HG03442 (cell line): ENCODE measurements at regions not wholly inside any gene's neighbourhood (a gene's known extent, or its start where the extent isn't known, plus 50 kb on each side); places are given as distances from the start of the nearest gene placed in this dataset.

Experiments used
- ATAC-seq: cut with Tn5 transposase; IDR thresholded peaks from one replicate; pipeline ENCODE4 v1.9.1; 2021; ENCODE audit warnings: mild to moderate bottlenecking, moderate library complexity; ENCODE audit not compliant: unreplicated experiment

DNA sequence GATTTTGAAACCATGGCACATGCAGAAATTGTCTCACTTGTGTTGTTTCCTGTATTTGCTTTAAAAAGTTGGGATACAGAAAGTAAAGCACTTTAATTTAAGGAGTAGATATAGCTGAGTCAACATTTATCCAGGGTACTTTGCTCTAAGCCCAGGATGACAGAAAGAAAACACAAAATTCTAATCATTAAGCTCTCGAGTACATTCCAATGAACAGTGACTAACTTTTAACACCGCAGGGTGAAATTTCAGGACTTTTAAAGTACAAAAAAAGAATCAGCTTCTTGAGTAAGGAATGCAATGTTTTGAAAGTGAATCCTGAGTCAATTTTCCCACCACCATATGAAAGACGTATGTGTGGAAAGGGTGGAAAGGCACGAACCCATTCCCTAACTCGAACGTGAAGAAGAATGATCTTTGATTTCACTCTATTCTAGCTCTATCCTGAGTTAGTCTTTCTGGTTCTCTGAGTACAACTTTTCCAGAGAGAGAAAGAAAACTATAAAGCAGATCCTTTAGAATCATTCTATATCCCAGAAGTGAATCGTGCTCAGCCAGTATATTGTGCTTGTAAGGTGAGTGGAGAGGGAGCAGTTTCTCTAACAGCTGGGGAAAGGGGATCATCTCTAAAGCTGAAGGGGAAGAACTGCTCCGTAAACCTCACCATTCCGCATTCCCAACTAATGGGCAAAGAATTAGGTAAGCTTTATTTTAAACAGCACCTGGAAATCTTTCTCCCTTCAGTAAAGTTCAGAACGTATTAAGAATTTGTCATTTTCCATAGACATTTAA is 779.0 kb upstream of the FLRT2 start:
- ATAC-seq = no peak

DNA sequence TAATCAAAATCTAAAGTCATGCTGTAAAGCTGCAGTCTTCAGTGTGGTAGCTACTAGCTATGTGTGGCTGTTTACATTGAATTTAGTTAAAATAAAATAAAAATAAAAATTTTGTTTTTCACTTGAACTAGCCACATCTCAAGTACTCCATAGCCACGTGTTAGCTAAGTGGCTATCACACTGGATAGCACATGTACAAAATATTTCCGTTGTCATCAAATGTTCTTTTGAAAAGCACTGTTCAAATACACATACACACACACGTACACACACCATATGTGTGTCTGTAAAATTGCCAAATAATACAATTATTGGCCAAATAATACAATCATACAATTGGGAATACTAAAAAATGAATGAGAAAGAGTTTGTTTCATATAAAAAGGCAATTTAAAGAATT is 778.2 kb upstream of the FLRT2 start:
- no peak for ATAC-seq

DNA sequence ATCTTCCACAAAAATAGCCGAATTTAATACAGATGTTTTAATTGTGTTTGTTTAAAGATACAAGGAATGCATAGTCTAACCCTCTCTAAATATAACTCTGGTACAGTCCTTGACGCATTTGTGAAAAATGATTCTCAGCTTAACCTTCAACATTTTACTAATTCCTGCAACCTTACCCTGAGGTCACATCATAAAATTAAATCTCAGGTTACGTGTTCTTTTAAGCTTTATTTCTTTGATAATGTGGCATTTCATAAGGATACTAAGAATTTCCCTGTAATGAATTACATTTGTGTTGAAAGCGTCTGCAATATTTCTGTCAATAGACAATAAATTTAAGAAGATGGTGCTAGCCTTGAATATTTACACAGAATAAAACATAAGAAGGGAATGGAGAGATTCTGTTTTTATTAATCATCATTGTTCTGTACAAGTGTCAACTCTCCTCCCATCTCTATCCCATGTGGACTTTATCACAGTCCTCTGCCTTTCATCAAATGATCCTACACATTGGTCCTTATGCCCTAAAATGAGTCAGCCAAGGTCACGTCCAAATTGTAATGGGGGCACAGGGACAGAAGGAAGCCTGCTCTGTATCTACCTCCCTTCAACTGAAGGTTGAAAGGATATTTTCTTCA is 769.3 kb upstream of the FLRT2 start:
- no peak for ATAC-seq

DNA sequence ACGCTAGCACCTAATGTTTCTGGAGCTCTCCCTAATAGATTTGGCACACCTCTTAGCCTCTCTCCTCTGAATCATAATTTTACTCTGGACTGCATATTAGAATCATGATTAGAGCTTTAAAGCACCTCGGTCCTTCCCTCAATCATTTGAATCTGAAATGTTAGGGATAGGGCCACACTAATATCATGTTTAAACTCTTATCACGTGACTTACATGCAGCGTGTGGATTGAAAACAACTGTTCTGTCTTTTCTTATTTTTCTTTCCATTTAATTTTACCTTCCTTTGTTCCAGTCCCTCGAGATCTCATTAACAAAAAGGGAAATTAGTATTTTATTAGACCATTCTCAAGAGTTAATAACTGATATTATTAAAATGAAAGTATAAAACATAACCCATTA is 762.5 kb upstream of the FLRT2 start:
- no peak for ATAC-seq

DNA sequence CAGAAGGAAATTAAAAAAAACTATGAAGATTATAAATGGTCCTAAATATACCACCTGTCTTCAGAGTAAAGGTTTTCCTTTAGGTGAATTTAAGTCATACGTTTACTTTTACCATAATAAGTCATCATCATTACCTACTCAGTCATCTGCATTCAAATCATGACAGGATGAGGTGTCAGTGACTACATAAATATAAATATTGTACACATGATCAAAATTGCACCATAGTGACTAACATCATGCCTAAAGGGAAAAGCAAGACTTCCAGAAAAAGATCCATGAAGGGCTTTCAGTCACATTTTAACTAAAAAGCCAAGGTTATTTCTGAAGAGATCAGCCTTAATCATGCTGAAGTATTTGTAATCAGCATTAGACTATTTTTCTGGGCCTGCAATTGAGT is 759.9 kb upstream of the FLRT2 start:
- no peak for ATAC-seq

DNA sequence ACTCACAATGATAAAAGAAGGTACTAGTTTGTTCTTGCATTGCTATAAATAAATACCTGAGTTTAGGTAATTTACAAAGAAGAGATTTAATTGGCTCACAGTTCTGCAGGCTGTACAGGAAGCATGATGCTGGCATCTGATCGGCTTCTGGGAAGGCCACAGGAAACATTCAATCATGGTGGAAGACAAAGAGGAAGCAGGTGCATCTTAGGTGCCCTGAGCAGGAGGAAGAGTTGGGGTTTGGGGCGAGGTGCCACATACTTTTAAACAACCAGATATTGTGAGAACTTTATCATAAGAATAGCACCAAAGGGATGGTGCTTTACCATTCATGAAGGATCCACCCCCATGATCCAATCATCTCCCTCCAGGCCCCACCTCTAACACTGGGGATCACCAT is 752.6 kb upstream of the FLRT2 start:
- no peak for ATAC-seq

DNA sequence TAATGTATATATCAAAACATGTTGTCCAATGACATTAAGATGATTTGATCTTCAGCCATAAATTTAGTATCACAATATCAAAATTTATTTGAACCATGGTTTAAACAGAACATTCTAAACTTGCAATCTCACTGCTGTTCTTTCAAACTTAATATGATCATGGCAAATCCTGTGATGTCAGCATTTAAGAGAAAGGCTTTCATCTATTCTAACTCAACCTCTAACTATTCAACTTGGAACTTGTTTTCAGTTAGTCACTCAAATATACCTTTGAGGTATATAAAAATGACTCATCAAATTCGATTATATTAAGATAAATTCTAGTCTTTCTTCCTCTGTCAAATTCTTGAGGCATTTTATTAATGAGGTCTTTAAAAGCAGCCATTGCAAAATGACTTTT is 747.0 kb upstream of the FLRT2 start:
- ATAC-seq = no peak

DNA sequence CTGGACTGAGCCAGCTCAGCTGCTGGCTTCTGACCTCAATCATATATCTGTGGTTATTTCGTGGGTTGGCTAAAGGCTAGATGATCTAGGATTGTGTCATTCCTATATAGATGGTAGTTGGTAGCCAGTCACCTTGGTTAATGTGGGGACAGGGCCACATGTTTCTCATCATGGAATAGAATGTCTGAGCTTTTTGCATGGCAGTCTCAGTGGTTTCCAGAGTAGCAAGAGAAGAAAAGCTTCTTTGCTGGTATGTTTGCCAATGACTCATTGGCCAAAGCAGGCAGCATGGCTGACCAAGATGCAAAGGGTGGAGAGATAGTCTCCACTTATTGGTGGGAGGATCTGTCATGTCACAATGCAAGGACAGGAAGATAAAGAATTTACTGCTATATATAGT is 746.4 kb upstream of the FLRT2 start:
- no peak for ATAC-seq

DNA sequence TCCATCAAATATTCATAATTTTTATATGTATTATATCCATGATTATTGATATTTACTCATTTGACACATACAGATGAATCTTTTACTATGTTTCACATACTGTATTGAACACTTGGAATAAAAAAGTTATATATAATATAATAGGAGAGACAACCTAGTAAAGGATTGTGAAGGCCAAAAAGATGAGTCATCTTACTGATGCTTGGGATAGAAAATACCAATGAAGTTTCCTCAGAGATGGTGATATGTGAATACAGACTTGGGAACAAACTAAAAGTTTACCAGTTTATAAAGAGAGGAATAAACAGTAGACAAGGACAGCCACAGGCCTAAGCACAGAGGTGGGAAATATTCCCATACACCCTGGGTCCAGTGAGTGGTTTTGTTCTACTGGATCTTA is 743.9 kb upstream of the FLRT2 start:
- ATAC-seq = no peak

DNA sequence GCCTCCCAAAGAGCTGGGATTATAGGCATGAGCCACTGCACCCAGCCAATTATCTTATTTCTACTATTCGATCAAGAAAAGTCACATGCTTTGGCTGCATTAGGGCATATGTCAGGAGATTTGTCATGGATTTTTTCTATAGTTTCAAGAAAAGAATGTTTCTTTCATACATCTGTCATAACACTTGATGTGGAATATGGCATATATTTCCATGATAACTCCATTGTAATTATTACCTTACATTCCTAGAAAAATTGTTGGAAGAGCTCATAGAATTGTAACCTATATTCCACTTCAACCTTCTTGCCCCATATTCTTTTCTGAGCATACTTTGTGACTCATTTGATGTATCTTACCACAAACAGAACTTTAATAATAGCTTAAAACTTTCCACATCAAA is 740.9 kb upstream of the FLRT2 start:
- no peak for ATAC-seq

DNA sequence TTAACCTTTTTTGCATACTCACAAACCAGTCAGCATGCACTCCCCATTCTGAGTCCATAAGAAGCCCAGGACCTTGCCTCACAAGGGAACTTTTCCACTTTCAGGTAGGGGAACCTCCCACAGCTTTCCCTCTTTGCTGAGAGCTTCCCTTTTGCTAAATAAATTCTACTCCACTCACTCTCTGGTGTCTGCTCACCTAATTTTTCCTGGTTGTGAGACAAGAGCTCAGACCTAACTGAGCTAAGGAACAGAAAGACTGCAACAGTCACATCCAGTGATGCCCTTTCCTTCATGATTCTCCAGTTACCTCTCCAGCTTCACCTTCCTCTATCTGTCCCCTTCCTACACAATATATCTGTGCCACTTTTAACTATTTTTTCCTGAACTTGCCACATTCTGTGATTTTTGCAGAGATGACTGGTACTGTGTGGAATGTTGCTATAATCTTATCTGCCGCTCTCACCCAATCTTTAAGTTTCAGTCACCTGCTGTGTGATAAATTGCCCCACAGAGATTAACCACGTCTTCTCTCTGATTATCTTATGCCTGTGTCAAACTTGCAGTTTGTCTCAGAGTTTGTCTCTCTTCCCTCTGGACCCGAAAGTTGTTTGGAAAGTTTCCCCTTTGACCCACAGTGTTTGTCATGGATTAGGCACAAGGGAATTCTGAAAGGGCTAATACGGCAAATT is 737.1 kb upstream of the FLRT2 start:
- no peak for ATAC-seq

DNA sequence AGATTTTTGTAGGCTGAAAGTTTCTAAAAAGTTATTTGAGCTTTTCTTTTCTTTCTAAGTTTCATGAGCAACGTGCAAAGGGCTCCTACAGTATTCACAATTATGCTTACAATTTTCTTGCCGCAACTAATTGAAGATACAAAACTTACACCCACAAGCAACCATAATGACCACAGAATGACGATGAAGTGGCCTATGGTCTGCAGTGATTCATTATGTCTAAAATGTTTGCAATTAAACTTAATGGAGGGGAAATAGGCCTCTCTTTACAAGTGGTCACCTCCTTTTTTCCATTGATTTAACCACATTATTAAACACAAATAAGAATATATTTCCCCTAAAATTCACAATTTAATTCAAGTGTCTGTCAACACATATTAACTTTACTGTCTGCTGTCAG is 732.6 kb upstream of the FLRT2 start:
- no peak for ATAC-seq

DNA sequence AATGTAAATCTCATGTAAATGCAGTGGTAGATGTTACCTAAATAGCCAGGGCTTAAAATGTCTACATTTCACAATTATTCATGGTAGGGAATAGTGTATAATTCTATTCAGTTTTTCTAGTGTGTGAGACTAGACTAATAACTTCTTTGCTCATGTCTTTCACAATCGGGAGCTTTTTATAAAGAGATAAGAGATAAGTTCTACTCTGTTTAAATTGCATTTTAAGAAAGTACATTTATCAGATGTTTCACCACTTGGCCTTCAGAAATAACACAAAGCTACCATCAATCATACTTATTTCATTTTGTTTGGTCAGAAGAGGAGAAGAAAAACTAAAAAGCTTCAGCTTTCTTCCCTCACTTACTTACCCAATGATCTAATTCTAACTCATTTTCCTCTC is 725.5 kb upstream of the FLRT2 start:
- ATAC-seq = no peak

DNA sequence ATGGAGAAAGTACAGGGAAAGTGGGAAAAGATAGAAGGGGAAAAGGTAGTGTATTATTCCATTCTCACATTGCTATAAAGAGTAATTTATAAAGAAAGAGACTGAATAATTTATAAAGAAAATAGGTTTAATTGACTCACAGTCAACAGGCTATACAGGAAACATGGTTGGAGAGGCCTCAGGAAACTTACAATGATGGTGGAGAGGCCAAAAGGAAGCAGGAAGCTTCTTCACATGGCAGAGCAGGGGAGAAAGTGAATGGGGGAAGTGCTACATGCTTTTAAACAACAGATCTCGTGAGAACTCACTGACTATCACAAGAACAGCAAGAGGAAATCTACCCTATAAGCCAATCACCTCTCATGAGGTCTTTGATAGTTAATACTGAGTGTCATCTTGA is 725.0 kb upstream of the FLRT2 start:
- no peak for ATAC-seq

DNA sequence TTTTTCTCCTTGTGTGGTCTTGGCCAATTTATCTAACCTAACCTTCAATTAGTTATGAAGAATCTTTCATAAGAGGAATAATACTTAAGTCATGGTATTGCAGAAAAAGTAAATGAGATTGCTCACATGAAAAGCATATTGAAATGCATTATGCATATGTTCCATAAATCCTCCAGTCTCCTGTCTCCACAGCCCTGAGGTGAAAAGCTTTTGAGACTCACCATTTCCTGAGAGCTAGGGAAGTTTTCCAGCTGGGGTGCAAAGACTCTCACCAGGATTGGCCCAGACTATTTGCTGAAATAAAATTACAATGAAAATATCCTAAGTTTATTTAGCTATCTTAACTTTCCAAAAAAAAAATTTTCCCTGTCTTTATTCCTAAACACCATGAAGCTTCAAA is 723.8 kb upstream of the FLRT2 start:
- ATAC-seq = no peak

DNA sequence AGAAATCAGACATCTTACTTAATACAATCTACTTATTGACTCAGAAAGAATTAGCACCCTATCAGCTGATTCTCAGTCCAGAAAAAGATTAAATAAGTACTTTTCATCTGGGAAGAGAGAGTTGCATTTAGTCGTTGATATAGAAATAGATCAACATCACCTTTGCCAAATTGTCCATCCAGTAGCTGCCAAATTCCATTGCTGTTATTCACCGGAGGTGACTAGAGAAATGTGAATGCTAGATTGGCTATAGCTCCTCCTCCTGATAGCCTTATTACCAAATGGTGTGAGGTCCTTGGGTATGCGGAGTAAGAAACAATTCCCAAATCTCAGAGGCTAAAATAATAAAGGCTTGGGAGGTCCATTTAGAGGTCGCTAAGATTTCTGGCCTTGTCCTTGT is 723.3 kb upstream of the FLRT2 start:
- ATAC-seq = no peak

DNA sequence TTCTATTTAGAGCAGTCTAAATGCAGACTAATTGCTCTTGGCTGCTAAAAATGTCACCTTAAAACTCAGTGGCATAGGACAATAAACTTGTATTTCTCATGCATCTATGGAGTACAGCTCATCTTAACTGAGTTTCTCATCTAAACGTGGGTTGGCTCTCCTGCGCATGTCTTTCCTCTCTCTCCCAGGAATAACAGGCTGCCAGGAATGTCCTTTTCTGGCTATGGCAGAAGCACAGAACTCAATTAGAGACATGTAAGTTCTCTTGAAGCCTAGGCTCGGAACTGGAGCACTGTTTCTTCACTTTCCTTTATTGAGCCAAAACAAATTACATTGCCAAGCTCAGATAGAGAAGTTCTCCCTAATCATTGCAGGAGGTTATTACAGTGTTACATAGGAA is 722.3 kb upstream of the FLRT2 start:
- ATAC-seq = no peak

DNA sequence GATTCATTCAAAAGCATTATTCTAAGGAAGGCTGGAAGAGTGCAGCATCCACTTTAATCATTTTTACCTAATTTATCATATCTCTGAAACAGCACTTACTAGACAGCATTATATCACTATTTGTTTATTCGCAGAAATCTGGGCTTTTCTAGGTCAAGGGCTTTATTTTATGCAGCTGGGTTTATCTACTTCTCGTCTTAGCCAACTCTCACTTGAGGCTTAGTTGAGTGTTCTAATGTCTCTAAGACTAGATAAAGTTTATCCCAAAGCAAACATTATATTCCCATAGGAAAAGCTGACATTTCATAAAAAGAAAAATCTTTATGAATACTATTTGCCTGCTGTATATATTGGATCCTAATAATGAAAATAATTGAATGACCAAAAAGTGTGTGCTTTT is 720.8 kb upstream of the FLRT2 start:
- no peak for ATAC-seq

DNA sequence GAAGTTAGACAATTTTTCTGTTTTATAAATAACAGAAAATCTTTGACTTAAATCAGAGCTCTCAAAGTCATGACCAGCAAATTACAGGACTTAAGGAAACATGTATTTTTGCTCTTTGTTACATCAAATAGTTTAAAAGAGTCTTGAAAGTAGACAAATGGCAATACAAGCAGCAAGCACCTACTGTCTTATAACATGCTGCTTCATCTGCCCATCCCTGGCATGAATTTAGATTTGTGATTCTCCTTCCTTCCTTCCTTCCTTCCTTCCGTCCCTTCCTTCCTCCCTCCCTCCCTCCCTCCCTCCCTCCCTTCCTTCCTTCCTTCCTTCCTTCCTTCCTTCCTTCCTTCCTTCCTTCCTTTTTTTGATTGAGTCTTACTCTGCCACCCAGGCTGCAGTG is 715.6 kb upstream of the FLRT2 start:
- no peak for ATAC-seq

DNA sequence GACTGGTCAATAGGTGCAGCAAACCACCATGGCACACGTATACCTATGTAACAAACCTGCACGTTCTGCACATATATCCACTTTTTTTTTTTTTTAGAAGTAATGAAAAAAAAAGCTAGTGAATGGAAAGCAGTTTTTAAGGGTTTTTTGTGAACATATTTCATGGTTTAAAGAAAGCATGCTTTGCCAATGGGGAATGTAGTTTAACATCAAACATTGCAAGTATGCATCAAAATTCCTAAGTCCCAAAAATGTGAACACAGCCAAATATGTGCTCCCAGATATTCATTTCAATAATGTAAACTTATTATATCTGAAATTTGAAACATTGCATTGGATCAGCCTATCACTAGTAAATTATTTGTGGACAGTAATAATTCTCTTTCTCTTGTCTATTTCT is 710.4 kb upstream of the FLRT2 start:
- no peak for ATAC-seq

DNA sequence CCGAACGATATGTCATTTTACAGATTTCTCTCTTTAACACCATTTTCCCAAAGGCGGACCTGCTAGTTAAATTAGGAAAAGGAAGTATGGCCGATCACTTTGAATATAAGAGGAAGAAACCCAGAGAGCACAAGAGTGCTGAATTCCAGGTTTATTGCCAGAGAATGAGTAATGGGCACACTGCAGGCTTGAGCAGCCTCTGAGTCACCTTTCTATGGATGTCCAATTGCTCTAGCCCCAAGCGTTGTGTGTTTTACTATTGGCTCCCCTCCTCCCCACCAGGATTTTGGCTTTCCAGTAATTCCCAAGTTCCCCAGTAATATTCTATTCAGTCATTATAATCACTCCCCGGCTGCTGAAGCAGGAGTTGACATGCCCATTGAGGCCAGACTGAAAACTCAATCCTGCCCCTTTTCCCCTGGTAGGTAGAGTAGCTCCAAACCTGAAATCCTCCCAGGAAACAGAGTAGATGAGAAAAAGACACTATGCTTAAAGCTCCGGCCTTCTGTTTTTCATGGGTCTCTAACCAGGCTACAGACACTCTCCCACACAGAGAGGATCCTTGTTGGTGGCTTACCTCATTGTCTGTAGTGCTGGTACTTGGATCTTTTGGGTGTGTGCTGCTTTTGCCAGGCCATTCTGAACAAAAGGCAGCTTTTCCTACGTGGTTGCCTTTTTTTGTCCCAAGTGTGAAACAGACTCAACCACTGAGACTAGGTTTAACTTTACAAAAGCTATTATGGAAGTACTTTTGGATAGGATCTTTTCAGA is 704.3 kb upstream of the FLRT2 start:
- ATAC-seq = no peak

DNA sequence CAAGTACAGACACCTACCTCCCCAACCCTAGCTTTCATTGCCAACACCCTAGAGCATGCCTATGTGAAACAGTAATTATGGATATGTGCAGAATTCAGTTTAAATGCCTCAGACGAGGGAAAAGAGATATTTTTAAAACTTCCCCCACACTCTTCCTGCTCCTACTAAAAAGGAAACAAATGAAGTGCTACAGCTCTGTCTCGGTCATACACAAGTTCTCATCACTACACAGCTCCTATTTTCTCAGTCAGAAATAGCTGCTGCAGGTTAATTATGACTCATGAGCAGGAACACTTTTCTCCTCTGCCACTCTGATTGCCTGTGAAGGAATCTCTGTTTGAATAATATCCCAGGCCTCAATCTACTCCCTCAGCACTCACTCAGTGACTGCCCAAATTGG is 703.6 kb upstream of the FLRT2 start:
- no peak for ATAC-seq
